ENCODE measurements at regions not wholly inside any gene's neighbourhood (a gene's known extent, or its start where the extent isn't known, plus 50 kb on each side); places are given as distances from the start of the nearest gene placed in this dataset.

DNA sequence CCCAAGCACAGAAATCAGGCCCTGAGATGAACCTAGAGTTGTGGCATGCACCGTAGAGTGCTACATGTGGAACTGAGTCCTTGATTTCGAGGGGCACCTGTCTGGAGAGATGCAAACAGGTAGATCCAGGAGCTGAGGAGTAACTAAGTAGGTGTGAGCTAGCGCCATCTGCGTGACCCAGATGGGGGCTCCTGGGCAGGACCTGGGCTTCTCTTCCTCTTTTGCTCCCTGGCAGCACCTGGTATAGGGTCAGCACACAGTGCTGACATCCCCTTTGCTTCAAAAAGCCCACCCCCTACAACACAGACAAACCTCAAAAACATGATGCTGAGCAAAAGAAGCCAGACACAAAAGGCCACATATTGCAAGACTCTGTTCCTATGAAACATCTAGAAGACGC, 65.8 kb downstream of the PITPNM2 start:
- H3K9me3 Mint-ChIP-seq (ENCODE audit: unreplicated experiment), result no peaks in the 10 kb centered on the region
- TF ChIP-seq CTCF (IDR thresholded peaks at IDR 0.05), result no peak
- H3K27ac Mint-ChIP-seq (ENCODE audit: unreplicated experiment), result no peak overlapping the region
- H3K36me3 Mint-ChIP-seq (ENCODE audit: unreplicated experiment), result no peaks in the 10 kb centered on the region
- H3K4me1 Mint-ChIP-seq (ENCODE audit: unreplicated experiment), result peaks cover 30% of the 10 kb centered on the region
- H3K27me3 Mint-ChIP-seq (ENCODE audit: unreplicated experiment), result no peaks in the 10 kb centered on the region
- no peak overlapping the region for H3K4me3 Mint-ChIP-seq (ENCODE audit: unreplicated experiment)
- no peak for DNase-seq (ENCODE audit: extremely low spot score, unreplicated experiment)

- Mint-ChIP-seq H3K27me3 (ENCODE audit: unreplicated experiment) (no peaks in the 10 kb centered on the region), H3K4me1 (ENCODE audit: unreplicated experiment) (peaks cover 22% of the 10 kb centered on the region), H3K9me3 (ENCODE audit: unreplicated experiment) (no peaks in the 10 kb centered on the region), H3K4me3 (ENCODE audit: unreplicated experiment) (no peak overlapping the region), H3K36me3 (ENCODE audit: unreplicated experiment) (no peaks in the 10 kb centered on the region), H3K27ac (ENCODE audit: unreplicated experiment) (no peak overlapping the region)
- no peak for TF ChIP-seq CTCF (IDR thresholded peaks at IDR 0.05)
- DNase-seq (ENCODE audit: extremely low spot score, unreplicated experiment), result no peak
These were observed 67.0 kb downstream of the PITPNM2 start for GRCh38 chr12:123083661-123084571.

GRCh38 chr12:123080634-123081033, 70.3 kb downstream of the PITPNM2 start:
- no peak overlapping the region for H3K4me3 Mint-ChIP-seq (ENCODE audit: unreplicated experiment)
- no peaks in the 10 kb centered on the region for H3K27me3 Mint-ChIP-seq (ENCODE audit: unreplicated experiment)
- DNase-seq (ENCODE audit: extremely low spot score, unreplicated experiment), result no peak
- H3K4me1 Mint-ChIP-seq (ENCODE audit: unreplicated experiment), result peaks cover 35% of the 10 kb centered on the region
- no peaks in the 10 kb centered on the region for H3K36me3 Mint-ChIP-seq (ENCODE audit: unreplicated experiment)
- no peak for TF ChIP-seq CTCF (IDR thresholded peaks at IDR 0.05)
- H3K27ac Mint-ChIP-seq (ENCODE audit: unreplicated experiment), result no peak overlapping the region
- H3K9me3 Mint-ChIP-seq (ENCODE audit: unreplicated experiment), result no peaks in the 10 kb centered on the region

DNA sequence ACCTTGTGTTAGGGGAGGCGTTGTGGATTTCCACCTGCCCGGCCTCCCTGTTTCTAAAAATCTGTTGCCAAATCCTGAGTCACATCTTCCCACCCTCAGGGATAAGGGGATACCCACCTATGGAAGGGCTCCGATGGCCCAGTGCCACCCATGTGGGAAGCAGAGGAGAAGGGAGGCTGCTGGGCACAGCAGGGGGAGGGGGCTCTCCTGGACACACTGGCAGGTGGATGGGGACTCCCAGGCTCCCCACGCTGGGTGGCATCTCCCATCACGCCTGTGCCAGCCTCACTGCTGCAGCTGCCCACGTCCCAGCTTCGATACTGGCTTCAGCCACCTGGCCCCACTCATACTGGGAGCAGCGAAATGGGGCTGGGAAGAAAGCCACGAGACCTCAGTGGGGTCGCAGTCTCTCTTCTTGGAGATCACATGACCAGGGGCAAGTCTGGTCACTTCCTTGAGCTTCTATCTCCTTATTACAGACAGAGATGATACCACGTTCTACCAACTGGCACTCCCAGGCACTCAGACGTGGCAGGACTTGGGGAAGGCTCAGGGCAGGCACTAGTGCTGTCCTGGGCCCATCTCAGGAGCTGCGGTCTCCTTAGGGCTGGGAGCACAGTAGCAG, 72.2 kb downstream of the PITPNM2 start:
- Mint-ChIP-seq H3K27me3 (ENCODE audit: unreplicated experiment) (no peaks in the 10 kb centered on the region), H3K9me3 (ENCODE audit: unreplicated experiment) (no peaks in the 10 kb centered on the region), H3K36me3 (ENCODE audit: unreplicated experiment) (no peaks in the 10 kb centered on the region), H3K4me1 (ENCODE audit: unreplicated experiment) (peaks cover 33% of the 10 kb centered on the region), H3K4me3 (ENCODE audit: unreplicated experiment) (no peak overlapping the region), H3K27ac (ENCODE audit: unreplicated experiment) (no peak overlapping the region)
- DNase-seq (ENCODE audit: extremely low spot score, unreplicated experiment), result no peak
- no peak for TF ChIP-seq CTCF (IDR thresholded peaks at IDR 0.05)

DNA sequence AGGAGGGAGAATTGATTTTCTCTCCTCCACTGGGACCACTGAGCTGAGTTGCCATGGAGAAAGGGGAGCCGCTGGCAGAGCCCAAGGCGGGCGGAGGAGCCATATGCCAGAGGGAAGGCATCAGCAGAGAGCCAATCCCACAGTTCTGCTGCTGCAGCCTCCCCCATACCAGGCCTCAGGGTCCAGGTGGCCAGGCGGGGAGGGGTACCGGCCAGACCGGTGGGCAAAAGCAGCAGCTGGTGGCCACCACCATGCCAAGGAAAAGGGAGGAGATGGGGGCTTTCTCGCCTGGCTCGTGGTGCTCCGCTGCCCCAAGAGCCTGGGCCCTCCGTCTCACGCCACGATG, 72.8 kb downstream of the PITPNM2 start:
- Mint-ChIP-seq H3K27ac (ENCODE audit: unreplicated experiment) (no peak overlapping the region), H3K36me3 (ENCODE audit: unreplicated experiment) (no peaks in the 10 kb centered on the region), H3K27me3 (ENCODE audit: unreplicated experiment) (no peaks in the 10 kb centered on the region), H3K4me1 (ENCODE audit: unreplicated experiment) (peaks cover 32% of the 10 kb centered on the region), H3K4me3 (ENCODE audit: unreplicated experiment) (no peak overlapping the region), H3K9me3 (ENCODE audit: unreplicated experiment) (no peaks in the 10 kb centered on the region)
- no peak for TF ChIP-seq CTCF (IDR thresholded peaks at IDR 0.05)
- DNase-seq (ENCODE audit: extremely low spot score, unreplicated experiment), result no peak
